HG02943 (cell line): ENCODE measurements at regions not wholly inside any gene's neighbourhood (a gene's known extent, or its start where the extent isn't known, plus 50 kb on each side); places are given as distances from the start of the nearest gene placed in this dataset.

ENCODE experiments used
- ATAC-seq: cut with Tn5 transposase; IDR thresholded peaks from one replicate; pipeline ENCODE4 v1.9.1; 2021; ENCODE audit warnings: mild to moderate bottlenecking, low read depth, moderate library complexity; ENCODE audit not compliant: unreplicated experiment

DNA sequence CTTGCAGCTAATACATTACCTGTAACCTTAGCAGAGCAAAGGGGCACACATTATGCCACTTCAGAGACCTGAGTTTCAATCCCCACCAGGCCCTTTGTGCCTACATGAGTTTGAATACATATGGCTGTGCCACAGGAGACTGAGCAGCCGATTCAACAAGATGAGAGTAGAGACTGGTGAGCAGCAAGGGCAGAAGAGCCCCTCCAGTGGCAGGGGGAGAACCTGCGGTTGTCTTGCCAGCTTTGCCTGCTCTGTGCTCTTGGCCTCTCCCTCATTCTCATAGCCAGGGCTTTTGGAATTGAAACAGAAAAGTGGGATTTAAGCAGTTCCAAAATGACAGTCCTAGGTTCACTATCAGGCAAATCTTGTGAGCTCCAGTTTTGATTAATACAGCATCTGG is 52.3 kb upstream of the CLNK start:
- ATAC-seq, result no peak

DNA sequence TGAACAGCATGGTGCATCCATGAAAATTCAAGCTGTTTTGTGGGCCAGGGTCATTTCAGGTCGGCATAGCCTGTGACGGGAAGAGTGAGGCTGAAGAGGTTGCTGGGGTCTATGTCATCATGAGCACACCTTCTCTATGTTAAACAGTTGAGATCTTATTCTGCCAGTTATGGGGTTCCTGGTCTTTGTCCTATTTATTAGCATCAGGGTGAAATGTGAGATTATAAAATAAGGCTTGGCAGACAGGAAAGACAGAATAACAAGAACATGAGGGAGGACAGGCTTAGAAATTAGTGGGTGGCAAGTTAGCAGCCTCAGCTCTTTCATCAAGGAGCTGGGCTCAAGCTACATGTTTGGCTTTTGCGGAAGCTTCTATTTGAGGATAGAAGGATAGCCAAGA is 51.7 kb upstream of the CLNK start:
- ATAC-seq, result no peak

DNA sequence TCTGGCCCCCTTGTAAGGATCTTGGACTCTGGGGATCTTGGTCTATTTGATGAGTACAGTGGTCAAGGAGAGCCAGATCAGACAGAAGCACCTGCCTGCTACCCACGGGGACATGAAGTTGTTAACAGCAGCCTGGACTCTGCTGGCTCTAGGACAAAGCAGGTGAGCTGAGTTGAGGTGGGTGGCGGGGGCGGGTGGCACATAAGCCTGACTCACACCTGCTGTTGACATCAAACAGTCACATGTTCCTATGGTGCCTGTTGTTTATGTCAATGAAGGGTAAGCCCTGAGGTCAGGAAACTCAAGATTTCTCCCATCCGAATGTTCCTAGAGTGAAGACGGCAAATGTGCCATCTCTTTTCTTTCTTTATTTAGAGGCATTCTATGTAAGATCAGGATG is 50.1 kb upstream of the CLNK start:
- no peak for ATAC-seq
